Keratinocyte (primary cell): ENCODE measurements at regions not wholly inside any gene's neighbourhood (a gene's known extent, or its start where the extent isn't known, plus 50 kb on each side); places are given as distances from the start of the nearest gene placed in this dataset.

Experiments
- DNase-seq: peaks from one replicate; pipeline ENCODE4 v3.0.0-alpha.2; 2011; ENCODE audit warnings: low read depth, missing footprints, low spot score
- FAIRE-seq: peaks from 2 replicates; lab custom pipeline; 2011; peaks lifted over from hg19 to GRCh38; lab: Jason Lieb, UNC
- H2AFZ ChIP-seq: 2 replicates; pipeline ENCODE4 v1.6.0; 2012; ENCODE audit warnings: low read length, control low read depth, inconsistent platforms; ENCODE audit not compliant: control insufficient read depth
- H3K27ac ChIP-seq: 2 replicates; pipeline ENCODE4 v1.5.1; 2011; ENCODE audit warnings: low read length; ENCODE audit not compliant: control insufficient read depth, insufficient read depth
- H3K27me3 ChIP-seq: 3 replicates; pipeline ENCODE4 v1.6.0; 2011; ENCODE audit warnings: low read length; ENCODE audit not compliant: control insufficient read depth, insufficient read depth; ENCODE audit errors: extremely low read depth
- H3K36me3 ChIP-seq, 2 experiments: 2 replicates in 1 of 2; 3 replicates in 1 of 2; pipeline ENCODE4 v1.5.1; 2011; ENCODE audit warnings: low read length in 2 of 2, mild to moderate bottlenecking in 1 of 2; ENCODE audit not compliant: control insufficient read depth in 2 of 2, insufficient read depth in 2 of 2; ENCODE audit errors: extremely low read depth in 1 of 2
- H3K4me1 ChIP-seq: 3 replicates; pipeline ENCODE4 v1.5.1; 2011; ENCODE audit warnings: low read length; ENCODE audit not compliant: control insufficient read depth, insufficient read depth; ENCODE audit errors: extremely low read depth
- H3K4me2 ChIP-seq: 3 replicates; pipeline ENCODE4 v1.6.0; 2011; ENCODE audit warnings: low read depth, low read length; ENCODE audit not compliant: control insufficient read depth, insufficient read depth; ENCODE audit errors: extremely low read depth
- H3K4me3 ChIP-seq, 3 experiments: fragments of 200-600 bp in 1 of 3; sonication (generic) in 1 of 3; 2 replicates in 2 of 3; 3 replicates in 1 of 3; pipeline ENCODE4 v1.5.1; 2011 to 2016; ENCODE audit warnings: low read length in 3 of 3, mild to moderate bottlenecking in 3 of 3, control low read depth in 2 of 3, inconsistent platforms in 1 of 3, low read depth in 1 of 3, mixed read lengths in 1 of 3, mixed run types in 1 of 3, moderate library complexity in 1 of 3; ENCODE audit not compliant: control insufficient read depth in 2 of 3, insufficient read depth in 2 of 3; ENCODE audit errors: extremely low read depth in 1 of 3
- H3K79me2 ChIP-seq: 2 replicates; pipeline ENCODE4 v1.6.0; 2012; ENCODE audit warnings: low read length; ENCODE audit not compliant: control insufficient read depth, insufficient read depth
- H3K9ac ChIP-seq: 3 replicates; pipeline ENCODE4 v1.6.0; 2011; ENCODE audit warnings: low read length; ENCODE audit not compliant: control insufficient read depth, insufficient read depth; ENCODE audit errors: extremely low read depth
- H3K9me1 ChIP-seq: 3 replicates; pipeline ENCODE4 v1.6.0; 2011; ENCODE audit warnings: low read length; ENCODE audit not compliant: control insufficient read depth, insufficient read depth; ENCODE audit errors: extremely low read depth
- H3K9me3 ChIP-seq: 2 replicates; pipeline ENCODE4 v1.5.1; 2012; ENCODE audit warnings: low read depth, low read length; ENCODE audit not compliant: control insufficient read depth
- H4K20me1 ChIP-seq: 3 replicates; pipeline ENCODE4 v1.6.0; 2011; ENCODE audit warnings: low read length; ENCODE audit not compliant: control insufficient read depth, insufficient read depth; ENCODE audit errors: extremely low read depth
- EZH2 ChIP-seq: IDR thresholded peaks from one replicate; pipeline ENCODE4 v1.6.1; 2012; ENCODE audit warnings: inconsistent platforms, mild to moderate bottlenecking, low read length, moderate library complexity
- dilution Hi-C: fragments of 300-500 bp; cut with MboI; formaldehyde crosslinking; loops from one replicate; pipeline ENCODE4 v1.7.0; 2020; ENCODE audit warnings: low sequenced_read_pairs; ENCODE audit not compliant: extremely low pct_ligation_motif_present
- TF ChIP-seq, protein P1 (sequence below), 3 experiments: IDR thresholded peaks in 1 of 3; conservative IDR thresholded peaks in 1 of 3; optimal IDR thresholded peaks in 1 of 3; 2 replicates in 2 of 3; 3 replicates in 1 of 3; pipeline versions ENCODE3 to v1.5.1; 2011; ENCODE audit warnings: low read length in 3 of 3, mild to moderate bottlenecking in 3 of 3, moderate library complexity in 2 of 3, control low read depth in 1 of 3, inconsistent platforms in 1 of 3; ENCODE audit not compliant: insufficient read depth in 2 of 3; ENCODE audit errors: extremely low read depth in 1 of 3

DNA sequence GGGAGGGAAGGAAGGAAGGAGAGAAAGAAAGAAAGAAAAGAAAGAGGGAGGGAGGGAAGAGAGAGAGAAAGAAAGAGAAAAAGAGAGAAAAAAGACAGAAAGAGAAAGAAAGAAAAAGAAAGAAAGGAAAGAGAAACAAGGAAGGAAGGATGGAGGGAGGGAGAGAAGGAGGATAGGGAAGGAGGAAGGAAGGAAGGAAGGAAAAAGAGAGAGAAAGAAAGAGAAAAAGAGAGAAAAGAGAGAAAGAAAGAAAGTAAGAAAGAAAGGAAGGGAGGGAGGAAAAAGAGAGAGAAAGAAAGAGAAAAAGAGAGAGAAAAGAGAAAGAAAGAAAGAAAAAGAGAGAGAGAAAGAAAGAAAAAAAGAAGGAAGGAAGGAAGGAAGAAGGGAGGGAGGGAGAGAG is 105.8 kb upstream of the RBPJ start:
- no peak overlapping the region for H3K4me3 ChIP-seq
- H3K9me3 ChIP-seq, result no peaks in the 10 kb centered on the region
- no peaks in the 10 kb centered on the region for H4K20me1 ChIP-seq
- TF ChIP-seq, protein P1, sequence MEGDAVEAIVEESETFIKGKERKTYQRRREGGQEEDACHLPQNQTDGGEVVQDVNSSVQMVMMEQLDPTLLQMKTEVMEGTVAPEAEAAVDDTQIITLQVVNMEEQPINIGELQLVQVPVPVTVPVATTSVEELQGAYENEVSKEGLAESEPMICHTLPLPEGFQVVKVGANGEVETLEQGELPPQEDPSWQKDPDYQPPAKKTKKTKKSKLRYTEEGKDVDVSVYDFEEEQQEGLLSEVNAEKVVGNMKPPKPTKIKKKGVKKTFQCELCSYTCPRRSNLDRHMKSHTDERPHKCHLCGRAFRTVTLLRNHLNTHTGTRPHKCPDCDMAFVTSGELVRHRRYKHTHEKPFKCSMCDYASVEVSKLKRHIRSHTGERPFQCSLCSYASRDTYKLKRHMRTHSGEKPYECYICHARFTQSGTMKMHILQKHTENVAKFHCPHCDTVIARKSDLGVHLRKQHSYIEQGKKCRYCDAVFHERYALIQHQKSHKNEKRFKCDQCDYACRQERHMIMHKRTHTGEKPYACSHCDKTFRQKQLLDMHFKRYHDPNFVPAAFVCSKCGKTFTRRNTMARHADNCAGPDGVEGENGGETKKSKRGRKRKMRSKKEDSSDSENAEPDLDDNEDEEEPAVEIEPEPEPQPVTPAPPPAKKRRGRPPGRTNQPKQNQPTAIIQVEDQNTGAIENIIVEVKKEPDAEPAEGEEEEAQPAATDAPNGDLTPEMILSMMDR (optimal IDR thresholded peaks at IDR 0.05 in 1 of 3, IDR thresholded peaks at IDR 0.05 in 1 of 3, conservative IDR thresholded peaks at IDR 0.05 in 1 of 3; ENCODE audit: extremely low read depth in 1 of 3, insufficient read depth in 2 of 3, low read length in 3 of 3), result no peak
- no peak for TF ChIP-seq EZH2
- no peaks in the 10 kb centered on the region for H3K36me3 ChIP-seq
- FAIRE-seq (no peak), DNase-seq (no peak)
- H3K9ac ChIP-seq, result no peak overlapping the region
- no peak overlapping the region for H3K4me2 ChIP-seq
- no peaks in the 10 kb centered on the region for H3K79me2 ChIP-seq
- no peaks in the 10 kb centered on the region for H3K4me1 ChIP-seq
- no peak overlapping the region for H2AFZ ChIP-seq
- H3K9me1 ChIP-seq, result no peaks in the 10 kb centered on the region
- H3K27ac ChIP-seq, result no peak overlapping the region
- peaks cover 14% of the 10 kb centered on the region for H3K27me3 ChIP-seq
- dilution Hi-C loops, result no loop called here

DNA sequence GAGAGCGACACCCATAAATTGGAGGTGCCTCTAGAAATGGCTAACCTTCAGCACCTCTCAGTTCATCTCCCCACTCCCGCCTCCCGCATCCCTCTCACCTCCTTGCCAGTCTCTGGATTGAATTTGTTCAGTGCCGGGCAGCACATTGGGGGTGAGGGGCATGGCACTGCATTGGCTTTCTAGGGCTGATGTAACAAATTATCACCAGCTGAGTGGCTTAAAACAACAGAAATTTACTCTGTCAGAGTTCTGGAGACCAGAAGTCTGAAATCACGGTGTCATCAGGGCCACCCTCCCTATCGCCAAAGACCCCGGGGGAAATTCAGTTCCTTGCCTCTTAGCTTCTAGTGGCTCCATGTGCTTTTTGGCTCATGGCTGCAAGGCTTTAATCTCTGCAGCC is 105.1 kb upstream of the RBPJ start:
- Histone ChIP-seq H3K27ac (no peak overlapping the region), H3K36me3 (no peaks in the 10 kb centered on the region), H4K20me1 (no peaks in the 10 kb centered on the region), H3K4me1 (peaks cover 4% of the 10 kb centered on the region), H3K4me2 (no peak overlapping the region), H3K9me1 (no peaks in the 10 kb centered on the region), H3K9ac (no peak overlapping the region), H3K9me3 (no peaks in the 10 kb centered on the region), H3K27me3 (peaks cover 14% of the 10 kb centered on the region), H2AFZ (no peak overlapping the region), H3K4me3 (no peak overlapping the region), H3K79me2 (no peaks in the 10 kb centered on the region)
- dilution Hi-C loops, result no loop called here
- FAIRE-seq (no peak), DNase-seq (no peak)
- TF ChIP-seq, protein P1 (optimal IDR thresholded peaks at IDR 0.05 in 1 of 3, IDR thresholded peaks at IDR 0.05 in 1 of 3, conservative IDR thresholded peaks at IDR 0.05 in 1 of 3; ENCODE audit: extremely low read depth in 1 of 3, insufficient read depth in 2 of 3, low read length in 3 of 3), result no peak
- no peak for TF ChIP-seq EZH2
